Bronchial epithelial cell (primary cell): ENCODE measurements at regions not wholly inside any gene's neighbourhood (a gene's known extent, or its start where the extent isn't known, plus 50 kb on each side); places are given as distances from the start of the nearest gene placed in this dataset.

Experiments used
- DNase-seq: peaks from one replicate; pipeline ENCODE4 v3.0.0-alpha.2; 2010; ENCODE audit warnings: low read depth
- FAIRE-seq: peaks from 2 replicates; lab custom pipeline; 2011; peaks lifted over from hg19 to GRCh38; lab: Jason Lieb, UNC
- H3K27me3 ChIP-seq: 2 replicates; pipeline ENCODE4 v1.5.1; 2011; ENCODE audit warnings: low read length; ENCODE audit not compliant: control insufficient read depth, insufficient read depth
- H3K36me3 ChIP-seq: 2 replicates; pipeline ENCODE4 v1.5.1; 2011; ENCODE audit warnings: low read length; ENCODE audit not compliant: control insufficient read depth, insufficient read depth
- H3K4me3 ChIP-seq: 2 replicates; pipeline ENCODE4 v1.5.1; 2011; ENCODE audit warnings: mild to moderate bottlenecking, low read depth, low read length, control low read depth
- CTCF ChIP-seq: IDR thresholded peaks from 2 replicates; pipeline ENCODE4 v1.5.1; 2011; ENCODE audit warnings: mild to moderate bottlenecking, moderate library complexity, low read length, control low read depth, inconsistent platforms; ENCODE audit not compliant: insufficient read depth, severe bottlenecking

- Histone ChIP-seq H3K4me3 (no peak overlapping the region), H3K27me3 (no peaks in the 10 kb centered on the region), H3K36me3 (no peaks in the 10 kb centered on the region)
- FAIRE-seq: no peak
- DNase-seq: no peak
- no peak for TF ChIP-seq CTCF
These were observed 214.0 kb downstream of the LMO4 start for GRCh38 chr1:87542697-87543096.

GRCh38 chr1:87549738-87550137 is 221.1 kb downstream of the LMO4 start:
- no peaks in the 10 kb centered on the region for H3K36me3 ChIP-seq
- H3K27me3 ChIP-seq: no peaks in the 10 kb centered on the region
- DNase-seq (no peak), FAIRE-seq (no peak)
- no peak for TF ChIP-seq CTCF
- H3K4me3 ChIP-seq: no peak overlapping the region

GRCh38 chr1:87553511-87553910 is 224.8 kb downstream of the LMO4 start:
- no peaks in the 10 kb centered on the region for H3K36me3 ChIP-seq
- H3K27me3 ChIP-seq: no peaks in the 10 kb centered on the region
- no peak overlapping the region for H3K4me3 ChIP-seq
- TF ChIP-seq CTCF: no peak
- no peak for DNase-seq
- no peak for FAIRE-seq

- no peak for TF ChIP-seq CTCF
- peak; percentile 67 for DNase-seq
- no peak overlapping the region for H3K4me3 ChIP-seq
- no peaks in the 10 kb centered on the region for H3K36me3 ChIP-seq
- H3K27me3 ChIP-seq: no peaks in the 10 kb centered on the region
- no peak for FAIRE-seq
These were observed 226.7 kb downstream of the LMO4 start for GRCh38 chr1:87555366-87555765.

GRCh38 chr1:87556326-87556725 is 227.6 kb downstream of the LMO4 start:
- no peaks in the 10 kb centered on the region for H3K36me3 ChIP-seq
- no peak overlapping the region for H3K4me3 ChIP-seq
- DNase-seq (peak; percentile 16), FAIRE-seq (no peak)
- no peak for TF ChIP-seq CTCF
- no peaks in the 10 kb centered on the region for H3K27me3 ChIP-seq

GRCh38 chr1:87558921-87559320 is 230.2 kb downstream of the LMO4 start:
- DNase-seq: no peak
- TF ChIP-seq CTCF: no peak
- no peak overlapping the region for H3K4me3 ChIP-seq

More at GRCh38 chr1:87558921-87559320, 230.2 kb downstream of the LMO4 start:
- no peak for FAIRE-seq
- H3K27me3 ChIP-seq: no peaks in the 10 kb centered on the region
- H3K36me3 ChIP-seq: no peaks in the 10 kb centered on the region
